GM18867 (cell line): ENCODE measurements at regions not wholly inside any gene's neighbourhood (a gene's known extent, or its start where the extent isn't known, plus 50 kb on each side); places are given as distances from the start of the nearest gene placed in this dataset.
"Not testable (repeated sequence)": the region's sequence is repeated elsewhere in the genome, so short reads cannot be mapped to it uniquely, and the experiment has no call there.

Experiments used
- ATAC-seq: cut with Tn5 transposase; IDR thresholded peaks from one replicate; pipeline ENCODE4 v1.9.1; 2021; ENCODE audit warnings: mild to moderate bottlenecking, moderate library complexity; ENCODE audit not compliant: unreplicated experiment

- ATAC-seq: no peak
These were observed 197.2 kb upstream of the FSHR start for GRCh38 chr2:49351560-49351959.

DNA sequence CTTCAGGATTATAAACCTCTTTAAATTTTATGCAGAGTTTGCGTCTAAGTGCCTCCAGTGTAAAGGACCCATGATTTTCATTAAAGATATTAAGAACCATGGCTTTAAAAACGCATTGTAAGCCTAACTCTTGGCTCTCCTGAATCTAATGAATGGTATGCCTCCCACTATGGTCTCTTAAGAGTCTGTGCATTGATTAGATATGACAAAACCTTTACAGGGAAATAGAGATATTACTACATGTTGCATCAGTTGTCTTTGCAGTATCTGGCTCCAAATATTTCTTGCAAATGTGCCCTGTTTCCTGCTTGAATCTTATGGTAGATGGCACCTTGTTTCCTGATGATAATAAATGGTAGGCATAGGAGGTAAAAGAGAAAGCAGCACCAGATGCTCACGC is 189.3 kb upstream of the FSHR start:
- no peak for ATAC-seq

- no peak for ATAC-seq
These were observed 187.8 kb upstream of the FSHR start for GRCh38 chr2:49342156-49342555.

GRCh38 chr2:49335546-49335945 is 181.2 kb upstream of the FSHR start:
- no peak for ATAC-seq

DNA sequence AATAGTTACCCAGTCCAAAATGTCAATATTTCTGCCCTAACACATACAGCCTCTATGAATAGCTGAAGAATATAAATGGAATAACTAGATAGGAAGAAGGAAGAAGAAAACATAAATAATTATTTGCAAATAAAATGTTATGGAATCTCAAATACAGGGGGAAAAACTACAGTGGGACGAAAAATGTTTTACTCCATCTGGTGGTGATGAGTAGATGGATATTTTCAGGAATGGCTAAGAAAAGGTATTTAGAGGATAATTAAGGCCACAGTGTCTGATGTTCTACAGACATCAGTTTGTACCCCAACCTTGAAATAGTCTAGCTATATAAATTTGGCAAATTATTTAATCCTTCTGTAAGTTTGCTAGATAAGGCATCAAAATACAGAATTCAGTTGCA is 178.1 kb upstream of the FSHR start:
- no peak for ATAC-seq

- ATAC-seq: no peak
These were observed 164.2 kb upstream of the FSHR start for GRCh38 chr2:49318531-49318930.

GRCh38 chr2:49309461-49309860 is 155.1 kb upstream of the FSHR start:
- ATAC-seq: no peak

DNA sequence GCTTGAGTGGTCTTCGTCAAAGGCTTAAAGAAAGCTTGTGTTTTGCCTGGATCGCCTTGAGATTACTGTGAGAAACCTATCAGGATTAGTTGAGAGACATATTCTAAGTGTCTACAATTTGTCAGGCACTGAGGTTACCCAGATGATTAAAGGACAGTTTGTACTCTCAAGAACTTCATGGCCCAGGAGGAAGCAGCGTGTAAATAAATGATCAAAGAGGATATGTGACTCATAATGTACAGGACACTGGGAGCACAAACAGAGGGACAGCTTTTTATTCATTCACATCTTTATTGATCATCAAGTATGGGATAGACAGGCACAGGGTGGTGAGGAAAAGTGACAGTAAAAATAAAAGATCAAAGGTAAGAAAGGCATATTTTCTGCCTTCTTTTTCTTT is 152.6 kb upstream of the FSHR start:
- no peak for ATAC-seq

- ATAC-seq: not testable (repeated sequence)
These were observed 144.4 kb upstream of the FSHR start for GRCh38 chr2:49298693-49299092.

DNA sequence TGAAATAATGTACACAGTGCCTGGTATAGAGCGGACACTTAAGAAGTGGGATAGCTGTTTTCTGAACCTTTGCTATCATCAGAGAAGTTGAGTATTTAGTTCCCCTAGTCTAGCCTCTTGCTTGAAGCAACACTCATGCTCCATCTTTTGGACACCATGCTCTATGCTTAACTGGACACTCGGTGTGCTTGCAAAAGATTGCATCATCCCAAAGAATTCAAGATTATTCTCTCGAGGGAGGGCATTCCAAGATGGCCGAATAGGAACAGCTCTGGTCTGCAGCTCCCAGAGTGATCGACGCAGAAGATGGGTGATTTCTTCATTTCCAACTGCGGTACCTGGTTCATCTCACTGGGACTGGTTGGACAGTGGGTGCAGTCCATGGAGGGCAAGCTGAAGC is 143.9 kb upstream of the FSHR start:
- no peak for ATAC-seq

GRCh38 chr2:49296107-49296867 is 142.0 kb upstream of the FSHR start:
- no peak for ATAC-seq

DNA sequence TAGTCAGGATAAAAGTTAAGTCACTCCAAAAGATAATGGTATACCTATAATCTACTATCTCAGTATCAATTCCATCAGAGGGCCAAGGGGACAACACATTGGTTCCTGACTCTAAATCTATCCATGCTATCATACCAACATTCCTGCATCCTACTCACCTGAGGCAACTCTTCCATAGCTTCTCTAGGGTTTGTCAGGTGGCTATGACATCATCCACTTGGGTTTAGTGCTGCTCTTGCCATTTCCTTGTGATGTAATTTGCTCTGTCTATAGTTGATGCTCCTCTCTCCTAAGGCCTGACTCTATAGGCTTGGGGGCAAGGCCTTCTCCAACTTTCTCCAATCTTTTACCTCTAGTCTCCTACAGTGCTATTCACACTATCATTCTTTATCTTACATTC is 139.9 kb upstream of the FSHR start:
- no peak for ATAC-seq

DNA sequence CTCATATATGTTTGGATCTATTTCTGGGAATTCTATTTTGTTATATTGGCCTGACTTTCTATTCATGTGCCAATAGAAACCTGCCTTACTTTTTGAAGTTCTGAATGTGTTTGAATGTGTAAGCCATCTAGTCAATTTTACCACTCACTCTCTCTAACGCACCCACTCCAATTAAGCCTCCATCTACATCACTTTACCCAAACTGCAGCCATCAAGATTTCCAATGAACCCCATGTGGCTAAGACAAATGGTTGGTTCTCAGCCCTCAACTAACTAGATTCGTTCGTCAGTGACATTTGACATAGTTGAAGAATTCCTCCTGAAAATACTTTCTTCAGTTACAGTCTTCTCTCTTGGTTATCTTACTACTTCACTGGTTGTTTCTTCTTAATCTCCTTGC is 137.3 kb upstream of the FSHR start:
- no peak for ATAC-seq

- no peak for ATAC-seq
These were observed 135.4 kb upstream of the FSHR start for GRCh38 chr2:49289711-49290110.

- ATAC-seq: no peak
These were observed 134.8 kb upstream of the FSHR start for GRCh38 chr2:49288902-49289700.

GRCh38 chr2:49288113-49288705 is 133.9 kb upstream of the FSHR start:
- ATAC-seq: no peak

DNA sequence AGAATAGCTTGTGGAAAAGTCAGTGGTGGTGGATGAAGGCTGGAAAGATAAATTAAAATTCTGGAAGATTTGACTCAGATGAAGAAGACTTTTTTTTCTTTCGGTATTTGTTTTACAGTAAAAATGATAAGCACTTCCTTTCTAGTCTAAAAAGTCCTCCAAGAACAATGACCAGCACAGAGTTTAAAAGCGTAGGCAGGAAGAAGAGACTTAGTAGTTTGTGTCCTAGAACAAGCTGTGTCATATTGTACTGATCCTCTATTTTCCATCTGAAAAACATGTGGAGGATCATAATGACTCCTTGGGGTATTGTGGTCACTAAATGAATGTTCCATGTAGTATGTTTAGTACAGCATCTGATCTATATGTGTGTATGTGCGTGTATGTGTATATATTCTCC is 132.4 kb upstream of the FSHR start:
- ATAC-seq: no peak

GRCh38 chr2:49286045-49286444 is 131.7 kb upstream of the FSHR start:
- ATAC-seq: no peak

- no peak for ATAC-seq
These were observed 124.2 kb upstream of the FSHR start for GRCh38 chr2:49278561-49278960.

GRCh38 chr2:49278141-49278540 is 123.8 kb upstream of the FSHR start:
- ATAC-seq: no peak

DNA sequence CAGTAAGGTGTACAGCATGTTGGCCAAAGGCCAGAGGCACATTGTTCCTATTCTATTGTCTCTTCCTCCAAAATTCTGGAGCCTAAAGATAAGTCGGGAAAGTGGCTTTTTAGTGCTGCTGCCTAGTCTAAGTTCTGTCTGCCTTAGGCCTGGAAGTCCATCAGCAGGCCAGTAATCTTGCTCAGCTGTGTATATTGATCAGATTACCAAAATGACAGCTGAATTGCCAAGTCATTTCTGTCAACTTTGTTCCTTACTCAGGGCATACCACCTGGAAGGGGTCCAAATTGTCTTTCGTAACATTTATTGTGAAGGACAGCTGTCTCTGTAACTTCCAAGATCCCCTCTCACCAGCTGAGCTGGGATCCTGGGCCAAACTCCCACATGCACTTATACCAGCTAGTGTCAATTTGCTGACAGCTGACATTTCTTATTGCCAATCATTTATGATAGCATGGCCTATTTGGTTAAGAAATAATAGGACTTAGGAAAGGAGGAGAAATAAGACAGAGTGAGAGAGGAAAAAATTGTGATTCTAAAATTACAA is 116.8 kb upstream of the FSHR start:
- no peak for ATAC-seq

DNA sequence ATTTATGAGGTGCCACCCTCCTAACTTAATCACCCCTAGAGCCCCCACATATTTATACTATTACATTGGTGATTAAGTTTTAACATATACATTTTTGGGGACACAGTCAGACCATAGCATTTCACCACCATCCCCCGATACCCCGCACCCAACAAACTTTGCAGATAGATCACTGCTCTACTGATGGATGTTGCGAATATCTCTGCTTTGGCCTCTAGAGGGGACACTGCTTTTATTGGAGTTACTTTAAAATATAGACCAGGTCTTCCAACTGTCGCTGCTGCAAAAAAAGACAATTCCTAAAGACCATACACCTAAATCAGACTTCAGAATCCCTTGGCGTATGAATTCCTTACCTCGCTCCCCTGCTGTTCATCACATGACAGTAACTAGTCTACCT is 115.8 kb upstream of the FSHR start:
- ATAC-seq: no peak
